NCI-H1694 (cell line): ENCODE measurements at regions not wholly inside any gene's neighbourhood (a gene's known extent, or its start where the extent isn't known, plus 50 kb on each side); places are given as distances from the start of the nearest gene placed in this dataset.
"Not testable (repeated sequence)": the region's sequence is repeated elsewhere in the genome, so short reads cannot be mapped to it uniquely, and the experiment has no call there.

Experiments
- DNase-seq: peaks from one replicate; lab custom pipeline; 2025; lab: John Stamatoyannopoulos, UW

GRCh38 chr1:232344791-232345399 is 285.0 kb downstream of the SIPA1L2 start:
- DNase-seq = no peak

GRCh38 chr1:232344186-232344585 is 285.7 kb downstream of the SIPA1L2 start:
- DNase-seq = not testable (repeated sequence)

- no peak for DNase-seq
Measured at GRCh38 chr1:232340446-232340845, 289.5 kb downstream of the SIPA1L2 start.

GRCh38 chr1:232339073-232339472 is 290.9 kb downstream of the SIPA1L2 start:
- DNase-seq = peak; percentile 90

- peak; percentile 95 for DNase-seq
Measured at GRCh38 chr1:232335741-232336293, 294.1 kb downstream of the SIPA1L2 start.

- DNase-seq = no peak
Measured at GRCh38 chr1:232335261-232335660, 294.7 kb downstream of the SIPA1L2 start.

- DNase-seq = no peak
Measured at GRCh38 chr1:232334811-232335210, 295.1 kb downstream of the SIPA1L2 start.

- DNase-seq = no peak
Measured at GRCh38 chr1:232334246-232334645, 295.7 kb downstream of the SIPA1L2 start.

- no peak for DNase-seq
Measured at GRCh38 chr1:232333419-232333767, 296.5 kb downstream of the SIPA1L2 start.

- not testable (repeated sequence) for DNase-seq
Measured at GRCh38 chr1:232332710-232333418, 297.1 kb downstream of the SIPA1L2 start.

GRCh38 chr1:232329103-232329813 is 300.7 kb downstream of the SIPA1L2 start:
- DNase-seq = no peak

- DNase-seq = no peak
Measured at GRCh38 chr1:232328486-232329102, 301.3 kb downstream of the SIPA1L2 start.

GRCh38 chr1:232327899-232328298 is 302.0 kb downstream of the SIPA1L2 start:
- no peak for DNase-seq

GRCh38 chr1:232327269-232327668 is 302.7 kb downstream of the SIPA1L2 start:
- DNase-seq = no peak

GRCh38 chr1:232322162-232322734 is 307.7 kb downstream of the SIPA1L2 start:
- DNase-seq = no peak

- peak; percentile 51 for DNase-seq
Measured at GRCh38 chr1:232319518-232320210, 310.3 kb downstream of the SIPA1L2 start.

GRCh38 chr1:232319072-232319471 is 310.9 kb downstream of the SIPA1L2 start:
- peak; percentile 97 for DNase-seq

- no peak for DNase-seq
Measured at GRCh38 chr1:232318143-232318542, 311.8 kb downstream of the SIPA1L2 start.

GRCh38 chr1:232317350-232317749 is 312.6 kb downstream of the SIPA1L2 start:
- DNase-seq = no peak

GRCh38 chr1:232316864-232317263 is 313.1 kb downstream of the SIPA1L2 start:
- no peak for DNase-seq

- not testable (repeated sequence) for DNase-seq
Measured at GRCh38 chr1:232313876-232314275, 316.1 kb downstream of the SIPA1L2 start.
